NB4 (cell line): ENCODE measurements at regions not wholly inside any gene's neighbourhood (a gene's known extent, or its start where the extent isn't known, plus 50 kb on each side); places are given as distances from the start of the nearest gene placed in this dataset.

ENCODE experiments used
- DNase-seq: peaks from one replicate; pipeline ENCODE4 v3.0.0; 2010; ENCODE audit warnings: low read depth
- H3K4me3 ChIP-seq: one replicate; pipeline ENCODE4 v1.5.1; 2011; ENCODE audit warnings: mild to moderate bottlenecking, low read depth, low read length, moderate library complexity
- MAX ChIP-seq: IDR thresholded peaks from 2 replicates; pipeline ENCODE4 v1.6.1; 2011; ENCODE audit warnings: low read depth, low read length
- MYC ChIP-seq: IDR thresholded peaks from 2 replicates; pipeline ENCODE4 v1.6.1; 2011; ENCODE audit warnings: low read depth, low read length
- POLR2A ChIP-seq: IDR thresholded peaks from 2 replicates; pipeline ENCODE4 v1.6.1; 2011; ENCODE audit warnings: mild to moderate bottlenecking; ENCODE audit not compliant: insufficient read length; ENCODE audit errors: extremely low read depth
- TF ChIP-seq, protein P1 (sequence below): IDR thresholded peaks from one replicate; pipeline ENCODE4 v1.5.1; 2012; ENCODE audit warnings: low read depth, low read length

- no peak for TF ChIP-seq MYC
- TF ChIP-seq MAX = no peak
- no peak for TF ChIP-seq POLR2A
- TF ChIP-seq, protein P1, sequence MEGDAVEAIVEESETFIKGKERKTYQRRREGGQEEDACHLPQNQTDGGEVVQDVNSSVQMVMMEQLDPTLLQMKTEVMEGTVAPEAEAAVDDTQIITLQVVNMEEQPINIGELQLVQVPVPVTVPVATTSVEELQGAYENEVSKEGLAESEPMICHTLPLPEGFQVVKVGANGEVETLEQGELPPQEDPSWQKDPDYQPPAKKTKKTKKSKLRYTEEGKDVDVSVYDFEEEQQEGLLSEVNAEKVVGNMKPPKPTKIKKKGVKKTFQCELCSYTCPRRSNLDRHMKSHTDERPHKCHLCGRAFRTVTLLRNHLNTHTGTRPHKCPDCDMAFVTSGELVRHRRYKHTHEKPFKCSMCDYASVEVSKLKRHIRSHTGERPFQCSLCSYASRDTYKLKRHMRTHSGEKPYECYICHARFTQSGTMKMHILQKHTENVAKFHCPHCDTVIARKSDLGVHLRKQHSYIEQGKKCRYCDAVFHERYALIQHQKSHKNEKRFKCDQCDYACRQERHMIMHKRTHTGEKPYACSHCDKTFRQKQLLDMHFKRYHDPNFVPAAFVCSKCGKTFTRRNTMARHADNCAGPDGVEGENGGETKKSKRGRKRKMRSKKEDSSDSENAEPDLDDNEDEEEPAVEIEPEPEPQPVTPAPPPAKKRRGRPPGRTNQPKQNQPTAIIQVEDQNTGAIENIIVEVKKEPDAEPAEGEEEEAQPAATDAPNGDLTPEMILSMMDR = no peak
- no peak overlapping the region for H3K4me3 ChIP-seq
- DNase-seq = no peak
Observed at GRCh38 chr13:59533561-59534555, 629.9 kb downstream of the DIAPH3 start.

GRCh38 chr13:59534806-59535205, 628.9 kb downstream of the DIAPH3 start:
- no peak for DNase-seq
- H3K4me3 ChIP-seq = no peak overlapping the region
- TF ChIP-seq, protein P1 = no peak
- TF ChIP-seq MYC (no peak), MAX (no peak), POLR2A (no peak)

DNA sequence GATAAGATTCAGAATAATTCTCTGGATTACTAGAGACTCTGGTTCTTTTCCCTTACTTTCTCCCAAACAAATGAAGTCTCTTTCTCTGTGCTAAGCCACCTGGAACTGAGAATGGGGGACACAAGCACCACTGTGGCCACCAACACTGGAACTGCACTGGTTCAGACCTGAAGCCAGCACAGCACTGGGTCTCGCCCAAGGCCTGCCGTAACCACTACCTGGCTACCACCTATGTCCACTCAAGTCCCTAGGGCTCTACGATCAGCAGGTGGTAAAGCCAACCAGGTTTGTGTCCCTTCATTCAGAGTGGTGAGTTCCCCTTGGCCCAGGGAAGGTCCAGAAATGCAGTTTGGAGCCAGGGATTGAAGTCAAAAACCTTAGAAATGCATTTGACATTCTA, 626.2 kb downstream of the DIAPH3 start:
- DNase-seq = no peak
- TF ChIP-seq, protein P1 = no peak
- no peak overlapping the region for H3K4me3 ChIP-seq

DNA sequence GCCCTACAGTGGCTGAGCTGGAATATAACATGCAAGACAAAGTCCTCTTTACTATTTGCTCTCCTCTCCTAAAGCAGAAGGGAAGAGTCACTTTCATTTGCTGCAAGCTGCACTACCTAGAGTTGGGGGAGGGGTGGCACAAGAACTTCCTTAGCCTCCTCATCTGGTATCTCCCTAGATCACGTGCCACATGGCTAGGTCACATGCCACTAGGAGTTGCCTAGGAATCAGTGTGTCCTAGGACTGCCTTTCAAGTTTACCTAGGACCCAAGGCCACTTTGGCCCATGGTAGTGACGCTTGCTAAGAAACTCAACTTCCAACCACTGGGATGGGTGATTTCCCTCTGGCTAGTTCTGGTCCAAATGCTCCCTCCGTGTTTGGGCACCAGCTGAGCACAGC, 625.2 kb downstream of the DIAPH3 start:
- TF ChIP-seq POLR2A = no peak
- TF ChIP-seq, protein P1 = no peak
- TF ChIP-seq MAX = no peak
- H3K4me3 ChIP-seq = no peak overlapping the region
- DNase-seq = no peak

GRCh38 chr13:59542303-59542702, 621.4 kb downstream of the DIAPH3 start:
- DNase-seq = no peak
- H3K4me3 ChIP-seq = no peak overlapping the region
- TF ChIP-seq, protein P1 = no peak
- TF ChIP-seq MAX = no peak
- TF ChIP-seq MYC = no peak
- no peak for TF ChIP-seq POLR2A

DNA sequence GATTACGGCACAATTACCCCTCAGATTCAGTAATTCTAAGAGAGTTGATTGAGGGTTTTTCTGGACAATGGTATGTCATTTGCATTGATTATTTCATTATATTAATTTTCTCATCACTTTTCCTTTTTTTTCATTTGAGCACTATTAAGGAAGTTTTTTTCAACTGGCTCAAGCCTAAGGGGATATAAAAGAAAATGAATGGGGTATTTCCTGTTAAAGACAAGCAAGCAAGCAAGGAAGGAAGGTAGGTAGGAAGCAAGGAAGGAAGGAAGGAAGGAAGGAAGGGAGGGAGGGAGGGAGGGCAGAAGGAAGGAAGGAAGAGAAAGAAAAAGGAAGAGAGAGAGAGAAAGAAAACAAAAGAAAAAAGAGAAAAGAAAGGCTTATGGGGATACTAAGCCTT, 620.3 kb downstream of the DIAPH3 start:
- no peak for DNase-seq
- H3K4me3 ChIP-seq = no peak overlapping the region
- TF ChIP-seq, protein P1 = no peak
- no peak for TF ChIP-seq MAX
- no peak for TF ChIP-seq MYC
- no peak for TF ChIP-seq POLR2A
